Skin epidermis (tissue), 12 donors: ENCODE measurements at regions not wholly inside any gene's neighbourhood (a gene's known extent, or its start where the extent isn't known, plus 50 kb on each side); places are given as distances from the start of the nearest gene placed in this dataset.
A peak's percentile ranks its signal among the peaks of the same experiment; 100 is the strongest.

Source experiments
- H3K27ac ChIP-seq, 21 experiments: fragments of 200-600 bp; sonication (generic) in 11 of 21; one replicate each; pipeline ENCODE4 v1.5.0; 2020; ENCODE audit warnings: mild to moderate bottlenecking in 3 of 21, inconsistent platforms in 2 of 21, moderate library complexity in 2 of 21
- H3K4me3 ChIP-seq, 7 experiments: fragments of 200-600 bp; sonication (generic) in 2 of 7; one replicate each; pipeline ENCODE4 v1.5.0; 2020; ENCODE audit warnings: inconsistent platforms in 2 of 7, mild to moderate bottlenecking in 2 of 7, moderate library complexity in 1 of 7

DNA sequence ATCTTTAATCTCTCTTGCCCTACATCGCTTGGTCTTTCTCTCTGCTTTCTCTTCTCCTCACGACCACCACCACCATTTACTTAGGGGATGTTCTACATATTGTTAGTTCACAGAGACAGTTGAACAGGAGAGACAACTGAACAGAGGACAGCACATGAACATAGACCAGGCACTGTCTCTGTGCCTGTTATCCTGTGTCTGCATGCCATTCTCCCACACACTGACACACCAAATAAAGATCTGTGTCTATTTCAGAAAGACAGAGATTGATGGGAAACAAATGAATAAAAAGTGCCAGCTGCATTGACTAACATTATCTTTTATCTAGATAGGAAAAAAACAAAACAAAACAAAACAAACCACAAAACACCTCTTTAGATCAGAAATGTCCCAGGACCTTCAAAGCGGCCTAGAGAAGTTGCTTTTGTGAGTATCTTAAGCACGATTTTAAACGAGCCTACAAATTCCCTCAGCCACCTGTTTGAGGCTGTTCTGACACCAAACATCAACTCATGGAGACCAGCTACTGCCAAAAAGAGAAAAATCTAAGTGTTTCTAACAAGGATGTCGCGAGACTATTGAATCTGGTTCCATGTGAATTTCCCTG is 77.6 kb upstream of the PARP11 start:
- Histone ChIP-seq H3K27ac (peak overlapping the region in 2 of 21 experiments; percentile 56 to 67), H3K4me3 (no peak overlapping the region)

DNA sequence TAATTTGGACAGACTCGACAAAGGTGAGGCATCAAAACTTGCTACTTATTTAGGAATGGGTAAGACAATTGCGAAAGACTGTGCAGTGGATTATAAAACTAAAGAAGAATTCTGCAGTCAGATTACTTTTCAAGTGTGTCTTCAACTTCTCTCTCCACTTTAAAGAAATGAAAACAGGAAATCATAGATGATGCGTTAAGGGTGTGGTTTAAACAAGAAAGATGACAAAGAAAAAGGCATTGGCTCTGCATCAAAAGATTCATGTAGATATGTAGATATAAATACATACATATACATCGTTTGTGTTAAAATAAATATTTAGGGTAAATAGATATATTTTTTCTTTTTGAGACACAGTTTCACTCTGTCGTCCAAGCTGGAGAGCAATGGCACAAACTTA is 74.6 kb upstream of the PARP11 start:
- peak overlapping the region in 7 of 21 experiments; percentile 11 to 64 (median 39) for H3K27ac ChIP-seq
- no peak overlapping the region for H3K4me3 ChIP-seq

DNA sequence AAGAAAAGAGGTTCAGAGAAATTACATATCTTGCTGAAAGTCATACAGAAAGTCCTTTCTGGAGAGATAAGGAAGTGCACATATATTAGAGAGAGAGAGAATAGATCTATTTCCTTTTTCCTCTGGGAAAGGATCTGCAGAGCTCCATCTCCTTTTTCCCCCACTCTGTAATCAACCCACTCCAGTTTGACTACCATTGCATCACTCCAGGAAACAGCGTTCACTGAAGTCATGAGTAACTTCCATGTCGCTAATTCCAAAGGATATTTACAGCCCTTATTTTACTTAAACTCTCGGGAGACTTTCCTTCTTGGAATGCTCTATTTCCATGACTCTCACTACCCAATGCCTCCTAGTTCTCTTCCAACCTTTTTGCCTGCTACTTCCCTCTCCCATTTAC is 72.5 kb upstream of the PARP11 start:
- Histone ChIP-seq H3K4me3 (no peak overlapping the region), H3K27ac (no peak overlapping the region)

DNA sequence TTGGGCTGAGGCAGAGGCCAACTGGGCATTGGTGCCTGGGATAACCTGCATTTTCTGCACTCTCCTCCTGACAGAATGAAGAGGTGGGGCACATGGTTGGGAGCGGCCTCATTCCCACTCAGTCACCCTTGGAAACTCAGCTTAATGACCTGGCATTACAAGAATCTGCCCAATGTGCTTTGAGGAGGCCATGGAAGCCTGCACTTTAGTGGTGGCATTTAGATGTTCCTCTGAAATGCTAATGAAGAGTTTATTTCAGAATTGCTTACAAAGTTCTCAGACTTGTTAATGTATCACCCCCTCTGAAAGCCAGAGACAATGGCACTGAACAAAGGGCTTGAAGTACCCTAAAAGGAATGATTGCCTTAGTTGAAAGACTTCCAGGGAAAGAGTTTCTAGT is 71.4 kb upstream of the PARP11 start:
- Histone ChIP-seq H3K27ac (no peak overlapping the region), H3K4me3 (no peak overlapping the region)

DNA sequence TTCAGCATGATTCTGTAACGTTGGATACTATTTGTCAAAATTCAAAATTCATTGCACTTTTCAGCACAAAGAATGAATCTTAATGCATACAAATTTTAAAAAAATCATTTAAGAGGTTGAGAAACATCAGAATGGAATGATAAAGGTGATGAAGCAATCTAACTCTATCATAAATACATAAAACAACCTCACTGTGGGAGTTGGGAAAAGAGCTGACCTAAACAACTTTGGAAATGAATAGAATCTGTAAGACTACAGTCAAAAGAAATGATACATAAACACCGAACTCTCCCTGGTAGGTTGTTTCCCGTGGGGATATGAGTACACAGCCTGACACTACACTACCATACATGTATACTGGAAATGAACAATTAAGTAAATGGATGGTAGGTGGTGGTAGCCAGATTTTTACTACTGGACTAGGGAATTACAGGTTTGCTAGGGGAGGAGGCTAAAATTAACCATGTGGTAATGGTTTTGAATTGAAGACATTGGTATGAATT is 64.9 kb upstream of the PARP11 start:
- Histone ChIP-seq H3K27ac (no peak overlapping the region), H3K4me3 (no peak overlapping the region)

DNA sequence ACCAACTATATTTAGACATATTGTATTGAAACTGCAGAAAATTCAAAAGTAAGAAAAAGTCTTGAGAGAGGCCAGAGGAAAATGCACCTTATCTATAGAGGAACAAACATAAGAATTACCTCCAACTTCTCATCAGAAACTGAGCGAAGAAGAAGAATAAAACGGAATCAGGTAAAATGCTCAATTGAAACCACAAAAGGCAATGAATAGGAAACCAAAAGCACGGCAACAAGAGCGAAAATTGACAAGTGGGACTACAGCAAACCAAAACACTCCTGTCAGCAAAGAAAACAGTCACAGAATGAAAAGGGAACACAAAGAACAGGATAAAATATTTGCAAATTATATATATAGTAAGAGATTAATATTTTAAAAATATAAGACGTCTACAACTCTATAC is 61.9 kb upstream of the PARP11 start:
- peak overlapping the region in 1 of 21 experiments; percentile 2 for H3K27ac ChIP-seq
- H3K4me3 ChIP-seq, result no peak overlapping the region

DNA sequence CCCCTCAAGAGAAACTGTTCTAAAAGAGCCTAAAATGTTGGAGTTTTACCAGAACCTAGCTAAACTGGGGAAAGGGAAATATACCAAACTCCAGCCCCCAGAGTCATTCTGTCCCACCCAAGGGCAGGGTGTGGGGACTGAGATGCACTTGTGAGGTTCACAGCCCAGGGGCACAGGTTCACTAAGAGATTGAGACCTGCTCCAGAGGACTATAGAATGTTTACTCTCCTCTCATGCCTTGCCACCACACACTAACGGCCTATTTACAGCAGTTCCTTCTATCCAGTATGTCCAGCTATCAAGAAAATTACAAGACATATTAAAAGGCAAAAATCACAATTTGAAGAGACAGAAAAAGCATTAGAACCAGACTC is 60.6 kb upstream of the PARP11 start:
- H3K4me3 ChIP-seq, result no peak overlapping the region
- no peak overlapping the region for H3K27ac ChIP-seq

DNA sequence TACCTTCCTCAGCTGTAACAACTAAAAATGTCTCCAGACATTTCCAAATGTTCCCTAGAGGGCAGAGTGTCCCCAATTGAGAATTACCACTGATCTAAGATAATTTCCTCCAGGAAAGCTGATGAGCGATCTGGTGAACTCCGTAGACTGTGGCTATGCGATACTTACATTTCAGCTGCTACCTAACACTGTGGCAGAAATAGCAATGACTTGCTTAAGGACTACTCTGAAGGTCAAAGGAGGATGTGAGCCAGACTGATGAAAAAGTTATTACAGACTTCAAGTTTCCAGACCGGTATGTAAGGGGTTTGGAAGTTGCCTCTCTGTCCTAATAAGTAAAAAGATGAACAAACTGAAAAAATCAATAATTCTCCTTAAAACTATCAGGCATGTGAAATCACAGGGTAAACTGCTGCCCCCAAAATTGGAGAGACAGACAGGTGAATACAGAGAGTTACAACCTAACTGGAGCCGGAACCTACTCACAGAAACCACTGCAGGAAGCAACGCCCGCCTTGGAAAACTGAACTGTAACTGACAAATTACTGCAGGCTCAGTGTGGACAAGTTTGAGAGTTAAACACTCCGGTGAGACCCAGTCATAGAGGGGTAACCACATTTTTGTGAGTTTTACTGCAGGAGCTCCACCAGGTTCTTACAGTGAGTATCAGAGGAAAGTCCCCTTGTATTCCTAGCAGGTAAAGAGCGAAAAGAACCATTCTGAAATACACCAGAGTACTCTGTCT is 60.0 kb upstream of the PARP11 start:
- Histone ChIP-seq H3K27ac (no peak overlapping the region), H3K4me3 (no peak overlapping the region)

DNA sequence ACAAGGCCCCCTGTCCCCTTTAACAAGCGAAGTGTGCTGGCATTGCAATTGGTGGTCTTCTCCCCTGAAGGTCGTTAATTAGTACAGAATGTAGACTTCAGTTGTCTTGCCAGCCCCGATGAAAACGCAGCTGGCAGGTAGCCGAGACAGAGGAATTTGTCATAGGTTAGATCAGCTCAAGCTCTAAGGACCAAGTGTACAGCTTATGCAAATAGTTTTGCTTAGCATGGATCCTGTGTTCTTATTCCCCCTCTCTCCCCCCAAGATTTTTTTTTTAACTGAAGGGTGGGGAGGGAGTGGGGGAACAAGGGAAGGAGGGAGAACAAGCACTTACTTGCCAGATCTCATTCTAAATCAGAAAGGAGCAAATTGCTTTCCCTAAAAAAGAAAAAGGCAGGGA is 58.6 kb upstream of the PARP11 start:
- H3K27ac ChIP-seq, result no peak overlapping the region

DNA sequence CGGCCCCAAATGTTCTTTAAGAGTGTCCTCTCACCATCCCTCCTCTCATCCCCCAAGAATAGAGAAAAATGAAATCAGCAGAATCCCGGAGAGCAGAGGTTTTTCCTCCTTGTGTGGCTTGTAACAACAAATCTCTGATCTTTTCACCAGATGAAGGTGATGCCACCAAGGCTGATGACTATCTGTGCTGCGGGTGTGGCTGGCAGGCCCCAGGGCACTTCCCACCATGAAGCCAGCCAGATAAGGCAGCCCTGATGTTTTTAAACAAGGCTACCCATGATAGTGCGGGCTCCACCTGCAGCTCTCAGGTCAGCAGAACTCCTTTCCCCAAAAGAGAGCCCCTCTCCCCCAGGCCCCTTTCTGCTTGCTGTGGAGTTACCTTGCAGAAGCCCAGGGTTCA is 58.0 kb upstream of the PARP11 start:
- Histone ChIP-seq H3K27ac (no peak overlapping the region), H3K4me3 (no peak overlapping the region)

More for the DNA sequence above, 58.6 kb upstream of the PARP11 start:
- no peak overlapping the region for H3K4me3 ChIP-seq

DNA sequence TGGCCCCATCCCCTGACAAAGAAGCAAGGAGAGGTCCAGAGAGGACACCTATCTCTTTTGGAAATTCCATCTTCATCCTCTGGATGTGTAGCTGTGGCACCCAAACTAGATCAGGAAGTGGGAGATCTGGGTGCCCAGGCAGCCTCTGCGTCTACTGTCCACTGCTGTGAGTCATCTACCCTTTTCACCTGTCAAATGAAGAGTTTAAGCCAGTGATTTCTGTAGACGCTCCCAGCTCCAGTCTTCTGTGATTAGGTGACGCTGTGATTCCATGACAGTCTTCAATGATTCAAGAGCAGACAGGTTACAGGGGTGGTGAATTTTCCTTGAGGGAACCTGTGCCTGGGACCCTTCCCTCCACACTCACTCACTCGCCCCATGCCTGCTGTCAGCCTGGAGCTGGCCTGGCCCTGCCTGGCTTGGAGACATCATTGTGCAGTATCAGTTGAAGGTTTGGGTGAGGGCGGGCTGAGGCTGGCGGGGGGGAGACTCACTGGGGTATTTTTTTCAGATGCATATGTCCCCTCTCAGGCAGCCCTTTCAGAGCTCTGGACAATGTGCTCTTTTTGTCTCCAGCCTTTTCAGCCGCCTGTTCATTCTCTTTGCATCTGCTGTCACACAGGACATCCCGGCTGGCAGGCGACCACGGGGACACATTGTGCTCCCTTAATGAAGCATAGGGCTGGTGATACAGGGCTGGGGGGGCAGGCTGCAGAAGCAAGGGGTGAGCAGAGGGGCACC is 56.8 kb upstream of the PARP11 start:
- no peak overlapping the region for H3K27ac ChIP-seq
- H3K4me3 ChIP-seq, result no peak overlapping the region

DNA sequence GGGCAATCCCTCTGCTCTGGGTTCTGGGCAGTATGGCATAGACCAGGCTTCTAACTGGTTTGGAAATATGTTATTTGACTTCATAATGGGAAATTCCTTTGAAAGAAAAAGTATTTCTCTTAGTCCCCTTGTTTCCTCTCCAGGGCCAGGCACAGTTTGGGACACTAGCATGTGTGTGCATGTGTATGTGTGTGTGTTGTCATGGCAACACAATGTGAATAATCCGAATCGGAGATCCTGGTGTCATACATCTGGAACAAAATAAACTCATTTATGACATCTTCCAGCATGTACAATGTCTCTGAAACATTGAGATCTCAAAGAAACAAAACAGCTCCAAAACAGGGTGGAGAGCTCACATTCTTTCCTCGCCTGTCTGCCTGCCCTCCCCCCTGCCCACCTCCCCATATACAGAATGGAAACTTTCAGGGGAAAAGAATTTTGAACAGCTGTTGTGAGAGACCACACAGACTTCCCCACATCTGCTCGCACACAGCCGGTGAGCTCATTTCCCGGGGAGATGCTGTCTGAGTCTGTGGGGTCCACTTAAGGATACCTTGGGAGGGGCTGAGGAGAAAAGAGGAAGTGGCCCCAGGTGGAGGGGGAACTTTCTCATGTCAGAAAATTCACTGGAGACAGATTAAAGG is 55.5 kb upstream of the PARP11 start:
- H3K4me3 ChIP-seq, result no peak overlapping the region
- no peak overlapping the region for H3K27ac ChIP-seq

DNA sequence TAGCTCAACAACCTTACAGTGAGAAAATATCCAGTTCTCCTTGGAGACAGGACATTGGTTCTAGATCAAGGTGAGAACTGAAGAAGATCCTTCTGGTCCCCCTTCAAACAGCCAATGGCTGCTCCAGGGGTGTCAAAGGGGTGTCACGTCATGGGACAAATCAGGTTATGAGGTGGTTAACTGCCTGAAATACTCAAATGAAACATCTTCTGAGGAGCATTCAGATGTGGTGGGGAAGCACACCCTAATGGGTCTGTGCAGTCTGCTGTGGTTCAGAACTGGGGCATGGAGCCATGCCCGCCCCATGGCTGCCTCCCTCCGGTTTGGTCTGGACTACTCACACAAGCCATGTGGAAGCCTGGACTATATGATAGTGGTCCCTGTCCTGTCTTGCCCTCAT is 52.4 kb upstream of the PARP11 start:
- no peak overlapping the region for H3K4me3 ChIP-seq
- no peak overlapping the region for H3K27ac ChIP-seq

DNA sequence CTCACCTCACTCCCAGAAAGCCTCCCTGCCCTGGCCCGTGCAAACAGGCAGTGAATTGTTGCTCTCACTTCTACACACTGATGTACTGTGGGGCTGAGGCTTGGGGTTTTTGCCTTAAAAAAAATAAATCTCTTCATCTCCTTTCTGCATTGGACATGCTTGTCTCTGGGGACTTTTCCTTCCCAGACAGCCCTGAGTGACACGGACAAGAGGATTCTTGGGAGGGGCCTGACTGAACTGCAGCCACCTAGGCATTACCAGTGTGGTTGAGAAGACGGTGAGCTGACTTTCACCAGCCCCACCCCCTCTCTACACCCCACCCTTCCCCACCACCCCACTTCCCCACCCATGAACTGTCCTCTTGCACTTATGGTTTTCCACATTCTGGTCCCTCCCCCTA is 51.6 kb upstream of the PARP11 start:
- no peak overlapping the region for H3K4me3 ChIP-seq
- H3K27ac ChIP-seq, result no peak overlapping the region

DNA sequence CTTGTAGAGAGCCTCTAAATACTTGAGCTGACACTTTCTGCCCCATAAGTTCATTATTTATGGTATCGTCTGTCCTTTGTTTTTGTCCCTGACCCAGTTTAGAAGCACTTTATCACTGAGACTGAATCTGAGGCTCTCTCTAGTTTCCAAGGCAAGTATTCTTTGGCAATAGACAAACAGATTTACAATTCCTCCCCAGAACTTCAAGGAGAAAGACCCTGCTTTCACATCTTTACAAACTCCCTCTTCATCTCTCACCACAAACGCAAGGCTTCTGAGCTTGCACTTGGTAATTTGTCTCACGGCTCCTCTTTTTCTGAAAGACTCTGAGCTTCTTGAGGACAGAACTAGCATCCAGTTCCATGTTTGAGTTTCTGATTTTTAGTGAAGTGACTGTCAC is 49.8 kb upstream of the PARP11 start:
- Histone ChIP-seq H3K4me3 (no peak overlapping the region), H3K27ac (no peak overlapping the region)
